Activated CD4-positive, CD25-positive, alpha-beta regulatory T cell treated with anti-CD3 and anti-CD28 coated beads, Interleukin-2, amount 50 U/mL, for 72 hours (primary cell): ENCODE measurements at regions not wholly inside any gene's neighbourhood (a gene's known extent, or its start where the extent isn't known, plus 50 kb on each side); places are given as distances from the start of the nearest gene placed in this dataset.

Source experiments
- DNase-seq: peaks from one replicate; pipeline ENCODE4 v3.0.0; 2021

DNA sequence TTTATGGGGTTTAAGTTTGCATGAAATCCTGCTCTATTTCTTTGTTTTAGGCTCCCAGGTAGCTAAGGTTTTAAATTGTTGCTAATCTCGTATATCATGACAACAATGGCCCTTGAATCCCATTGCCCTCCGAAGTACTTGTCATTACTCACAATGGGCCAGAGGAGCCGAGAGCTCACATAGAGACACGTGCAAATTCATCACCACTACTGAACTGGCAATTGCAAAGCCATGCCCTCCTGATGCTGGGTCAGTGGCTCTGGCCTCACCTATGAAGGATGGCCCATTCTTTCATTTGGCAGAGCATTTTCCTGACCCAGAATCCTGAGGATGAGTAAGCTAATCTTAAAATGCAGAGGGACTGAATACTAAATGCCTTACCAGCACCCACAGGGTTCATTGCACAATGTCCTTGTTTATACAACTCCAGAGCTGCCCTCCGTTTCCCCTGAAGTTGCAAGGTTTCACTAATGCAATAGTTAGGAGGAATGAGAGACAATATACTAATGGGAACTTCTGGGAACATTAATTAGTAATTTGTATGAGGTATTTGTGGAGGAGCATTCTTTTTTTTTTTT, 71.6 kb upstream of the GAREM1 start:
- DNase-seq = no peak

DNA sequence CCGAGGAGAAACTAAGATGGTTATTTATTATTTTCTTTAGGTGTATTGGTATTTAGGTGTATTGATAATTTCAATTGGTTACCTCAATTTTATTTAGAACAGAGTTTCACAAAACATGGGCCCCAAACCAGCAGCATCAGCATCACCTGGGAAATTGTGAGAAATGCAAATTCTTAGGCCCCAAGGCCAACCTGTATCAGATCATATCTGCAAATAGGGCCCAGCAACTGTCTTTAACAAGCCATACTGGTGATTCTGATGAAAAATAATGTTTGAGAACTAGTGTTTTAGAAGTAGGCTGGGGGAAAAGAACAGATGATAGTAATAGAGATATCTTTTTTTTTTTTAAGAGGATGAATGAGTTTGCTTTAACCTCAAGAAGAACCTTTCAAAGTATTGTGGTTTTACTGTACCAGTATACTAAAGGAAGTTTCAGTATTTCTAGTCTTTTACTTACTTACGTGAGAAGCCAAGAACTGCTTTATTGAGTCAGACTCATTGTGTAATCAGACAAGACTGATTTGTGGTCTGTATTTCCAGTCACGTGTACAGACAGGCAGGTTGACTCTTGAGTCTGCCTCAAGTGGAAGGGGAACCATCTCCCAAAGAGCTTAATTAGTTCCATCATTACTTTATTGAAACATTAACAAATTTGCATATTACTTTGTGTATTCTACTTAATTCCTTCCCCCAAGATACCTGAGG, 60.4 kb upstream of the GAREM1 start:
- DNase-seq = no peak

DNA sequence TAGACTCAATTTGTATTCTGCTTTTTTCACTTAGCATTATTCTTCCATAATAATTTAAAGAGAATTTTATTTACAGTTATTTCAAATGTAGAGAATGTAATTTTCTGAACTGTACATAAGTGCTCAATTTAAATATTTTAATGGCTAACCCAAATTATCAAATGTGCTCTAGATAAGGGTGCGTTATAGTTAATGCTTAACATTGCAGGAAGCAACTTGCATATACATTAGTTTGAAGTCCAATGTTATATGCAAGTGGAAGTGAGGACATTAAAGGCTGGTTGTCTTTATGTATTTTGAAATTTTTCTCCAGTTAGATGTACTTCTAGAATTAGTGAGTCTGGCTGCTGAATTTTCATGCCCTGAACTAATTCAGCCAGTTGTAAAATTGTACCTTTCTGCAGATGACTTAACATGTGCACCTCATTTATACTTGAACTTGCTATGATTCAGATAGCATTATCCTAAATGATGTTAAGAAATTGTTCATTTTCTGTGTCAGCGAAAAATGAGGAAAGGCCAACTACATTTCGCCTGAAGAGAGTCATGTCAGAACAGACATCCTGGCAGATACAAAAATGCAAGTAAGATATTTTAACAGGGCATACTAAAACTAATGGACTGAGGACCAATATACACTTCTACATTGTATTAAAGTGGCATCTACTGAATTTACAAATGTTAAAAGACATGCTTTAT, 59.2 kb upstream of the GAREM1 start:
- DNase-seq = no peak

DNA sequence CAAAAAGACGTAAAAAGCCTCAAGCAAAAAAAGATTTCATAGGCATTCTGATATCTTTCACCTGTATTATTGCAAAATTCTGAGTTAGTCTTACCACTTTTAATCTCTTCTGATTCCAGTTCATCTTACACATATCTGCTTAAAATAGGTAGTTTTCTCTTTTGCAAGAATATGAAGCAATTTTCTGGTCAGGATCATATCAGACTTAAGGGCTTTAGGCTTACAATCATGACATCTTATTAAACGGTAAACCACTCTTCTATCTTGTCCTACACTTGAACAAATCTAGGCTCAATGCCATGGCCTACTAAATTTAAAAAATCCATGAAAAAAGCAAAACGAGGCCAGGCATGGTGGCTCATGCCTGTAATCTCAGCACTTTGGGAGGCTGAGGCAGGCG, 50.1 kb upstream of the GAREM1 start:
- no peak for DNase-seq
